Stimulated activated CD4-positive, alpha-beta T cell treated with anti-CD3 and anti-CD28 coated beads, Interleukin-15, amount 100 ng/mL, for 48 hours (primary cell): ENCODE measurements at regions not wholly inside any gene's neighbourhood (a gene's known extent, or its start where the extent isn't known, plus 50 kb on each side); places are given as distances from the start of the nearest gene placed in this dataset.
"Not testable (repeated sequence)": the region's sequence is repeated elsewhere in the genome, so short reads cannot be mapped to it uniquely, and the experiment has no call there.

Experiments
- DNase-seq, 2 donors: peaks; one replicate each; pipeline ENCODE4 v3.0.0-alpha.2; 2020; ENCODE audit warnings: low read depth in 2 of 2

GRCh38 chr16:82301146-82301755 is 131.2 kb upstream of the MPHOSPH6 start:
- DNase-seq, result no peak

GRCh38 chr16:82300374-82300951 is 130.4 kb upstream of the MPHOSPH6 start:
- no peak for DNase-seq

- DNase-seq, result no peak
Measured at GRCh38 chr16:82298472-82298871, 128.4 kb upstream of the MPHOSPH6 start.

GRCh38 chr16:82295290-82296201 is 125.5 kb upstream of the MPHOSPH6 start:
- DNase-seq, result no peak

- no peak for DNase-seq
Measured at GRCh38 chr16:82293671-82294070, 123.6 kb upstream of the MPHOSPH6 start.

GRCh38 chr16:82287937-82288336 is 117.9 kb upstream of the MPHOSPH6 start:
- no peak for DNase-seq

- DNase-seq, result no peak
Measured at GRCh38 chr16:82282662-82283061, 112.6 kb upstream of the MPHOSPH6 start.

GRCh38 chr16:82281544-82281943 is 111.5 kb upstream of the MPHOSPH6 start:
- no peak for DNase-seq

- no peak for DNase-seq
Measured at GRCh38 chr16:82280867-82281266, 110.8 kb upstream of the MPHOSPH6 start.

- not testable (repeated sequence) for DNase-seq
Measured at GRCh38 chr16:82275349-82275748, 105.3 kb upstream of the MPHOSPH6 start.

- DNase-seq, result no peak
Measured at GRCh38 chr16:82271636-82272035, 101.6 kb upstream of the MPHOSPH6 start.

GRCh38 chr16:82267675-82268074 is 97.7 kb upstream of the MPHOSPH6 start:
- not testable (repeated sequence) for DNase-seq

GRCh38 chr16:82265809-82266208 is 95.8 kb upstream of the MPHOSPH6 start:
- DNase-seq, result no peak

- DNase-seq, result no peak
Measured at GRCh38 chr16:82264756-82265155, 94.7 kb upstream of the MPHOSPH6 start.

- DNase-seq, result peak; percentile 10 to 24
Measured at GRCh38 chr16:82263521-82264143, 93.6 kb upstream of the MPHOSPH6 start.

GRCh38 chr16:82262244-82262643 is 92.2 kb upstream of the MPHOSPH6 start:
- DNase-seq, result no peak

GRCh38 chr16:82260212-82260795 is 90.3 kb upstream of the MPHOSPH6 start:
- DNase-seq, result no peak

- DNase-seq, result no peak
Measured at GRCh38 chr16:82259731-82260130, 89.7 kb upstream of the MPHOSPH6 start.

GRCh38 chr16:82257990-82258389 is 88.0 kb upstream of the MPHOSPH6 start:
- no peak for DNase-seq

- no peak for DNase-seq
Measured at GRCh38 chr16:82252582-82252981, 82.6 kb upstream of the MPHOSPH6 start.

GRCh38 chr16:82248677-82249076 is 78.7 kb upstream of the MPHOSPH6 start:
- DNase-seq, result no peak
